ENCODE measurements at regions not wholly inside any gene's neighbourhood (a gene's known extent, or its start where the extent isn't known, plus 50 kb on each side); places are given as distances from the start of the nearest gene placed in this dataset.
"Not testable (repeated sequence)": the region's sequence is repeated elsewhere in the genome, so short reads cannot be mapped to it uniquely, and the experiment has no call there.

- not testable (repeated sequence) for DNase-seq (ENCODE audit: low spot score)
These were observed 129.7 kb downstream of the FAM72C start for GRCh38 chr1:143842058-143842457.

- DNase-seq (ENCODE audit: low spot score): not testable (repeated sequence)
These were observed 132.6 kb downstream of the FAM72C start for GRCh38 chr1:143839182-143839581.

- DNase-seq (ENCODE audit: low spot score): not testable (repeated sequence)
These were observed 133.2 kb downstream of the FAM72C start for GRCh38 chr1:143838598-143838929.

GRCh38 chr1:143837924-143838597 lies 133.7 kb downstream of the FAM72C start:
- DNase-seq (ENCODE audit: low spot score): not testable (repeated sequence)

- DNase-seq (ENCODE audit: low spot score): not testable (repeated sequence)
These were observed 138.4 kb downstream of the FAM72C start for GRCh38 chr1:143833376-143833775.

GRCh38 chr1:143832379-143832716 lies 139.4 kb downstream of the FAM72C start:
- DNase-seq (ENCODE audit: low spot score): not testable (repeated sequence)

- not testable (repeated sequence) for DNase-seq (ENCODE audit: low spot score)
These were observed 140.1 kb downstream of the FAM72C start for GRCh38 chr1:143831479-143832378.

GRCh38 chr1:143826162-143826561 lies 145.6 kb downstream of the FAM72C start:
- DNase-seq (ENCODE audit: low spot score): not testable (repeated sequence)

- not testable (repeated sequence) for DNase-seq (ENCODE audit: low spot score)
These were observed 147.5 kb downstream of the FAM72C start for GRCh38 chr1:143824266-143824665.

GRCh38 chr1:143820058-143820457 lies 151.7 kb downstream of the FAM72C start:
- not testable (repeated sequence) for DNase-seq (ENCODE audit: low spot score)

GRCh38 chr1:143816369-143816768 lies 155.4 kb downstream of the FAM72C start:
- DNase-seq (ENCODE audit: low spot score): not testable (repeated sequence)

- not testable (repeated sequence) for DNase-seq (ENCODE audit: low spot score)
These were observed 166.4 kb downstream of the FAM72C start for GRCh38 chr1:143805374-143805773.

GRCh38 chr1:143804707-143805356 lies 167.0 kb downstream of the FAM72C start:
- DNase-seq (ENCODE audit: low spot score): not testable (repeated sequence)

- not testable (repeated sequence) for DNase-seq (ENCODE audit: low spot score)
These were observed 167.8 kb downstream of the FAM72C start for GRCh38 chr1:143803927-143804411.

GRCh38 chr1:143803095-143803494 lies 168.7 kb downstream of the FAM72C start:
- not testable (repeated sequence) for DNase-seq (ENCODE audit: low spot score)

- not testable (repeated sequence) for DNase-seq (ENCODE audit: low spot score)
These were observed 172.1 kb downstream of the FAM72C start for GRCh38 chr1:143799568-143800187.

- DNase-seq (ENCODE audit: low spot score): not testable (repeated sequence)
These were observed 175.4 kb downstream of the FAM72C start for GRCh38 chr1:143796369-143796768.

- not testable (repeated sequence) for DNase-seq (ENCODE audit: low spot score)
These were observed 179.5 kb downstream of the FAM72C start for GRCh38 chr1:143792047-143792937.

GRCh38 chr1:143786381-143786780 lies 185.4 kb downstream of the FAM72C start:
- DNase-seq (ENCODE audit: low spot score): not testable (repeated sequence)

- DNase-seq (ENCODE audit: low spot score): not testable (repeated sequence)
These were observed 185.9 kb downstream of the FAM72C start for GRCh38 chr1:143785883-143786282.
